GM21526 (cell line): ENCODE measurements at regions not wholly inside any gene's neighbourhood (a gene's known extent, or its start where the extent isn't known, plus 50 kb on each side); places are given as distances from the start of the nearest gene placed in this dataset.
"Not testable (repeated sequence)": the region's sequence is repeated elsewhere in the genome, so short reads cannot be mapped to it uniquely, and the experiment has no call there.

ENCODE experiments used
- ATAC-seq: cut with Tn5 transposase; IDR thresholded peaks from one replicate; pipeline ENCODE4 v1.9.1; 2021; ENCODE audit warnings: moderate library complexity; ENCODE audit not compliant: unreplicated experiment, low FRiP score

GRCh38 chr12:27865421-27865820 lies 85.4 kb upstream of the MANSC4 start:
- no peak for ATAC-seq

GRCh38 chr12:27864521-27864920 lies 84.5 kb upstream of the MANSC4 start:
- ATAC-seq, result no peak

- ATAC-seq, result no peak
These were observed 83.8 kb upstream of the MANSC4 start for GRCh38 chr12:27863839-27864238.

GRCh38 chr12:27861428-27862167 lies 81.6 kb upstream of the MANSC4 start:
- ATAC-seq, result peak; percentile 93

- no peak for ATAC-seq
These were observed 79.6 kb upstream of the MANSC4 start for GRCh38 chr12:27859648-27860047.

GRCh38 chr12:27857006-27857405 lies 77.0 kb upstream of the MANSC4 start:
- ATAC-seq, result not testable (repeated sequence)

- ATAC-seq, result no peak
These were observed 72.7 kb upstream of the MANSC4 start for GRCh38 chr12:27852742-27853141.
